Midbrain (tissue), 1 donor: ENCODE measurements at regions not wholly inside any gene's neighbourhood (a gene's known extent, or its start where the extent isn't known, plus 50 kb on each side); places are given as distances from the start of the nearest gene placed in this dataset.

Experiments
- DNase-seq: peaks from one replicate; lab custom pipeline; 2025; lab: John Stamatoyannopoulos, UW

DNA sequence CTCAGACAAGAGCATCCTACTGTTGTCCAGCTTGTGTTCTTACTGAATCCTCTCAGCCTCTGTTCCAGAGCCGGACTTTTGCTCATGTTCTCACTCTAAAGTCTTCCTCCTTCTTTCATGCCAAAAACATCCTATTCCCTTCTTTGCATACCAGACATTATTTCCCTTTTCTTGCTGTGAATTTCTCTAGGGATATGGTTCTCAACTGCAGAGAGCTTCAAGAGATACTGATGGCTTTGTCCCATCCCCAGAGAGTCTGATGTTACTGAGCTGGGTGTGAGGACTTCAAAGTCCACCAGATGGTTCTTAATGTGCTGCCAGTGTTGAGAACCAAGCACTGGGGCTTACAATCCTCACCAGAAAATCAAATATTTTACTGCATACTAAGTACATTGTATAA, 98.6 kb upstream of the FER start:
- DNase-seq: no peak

DNA sequence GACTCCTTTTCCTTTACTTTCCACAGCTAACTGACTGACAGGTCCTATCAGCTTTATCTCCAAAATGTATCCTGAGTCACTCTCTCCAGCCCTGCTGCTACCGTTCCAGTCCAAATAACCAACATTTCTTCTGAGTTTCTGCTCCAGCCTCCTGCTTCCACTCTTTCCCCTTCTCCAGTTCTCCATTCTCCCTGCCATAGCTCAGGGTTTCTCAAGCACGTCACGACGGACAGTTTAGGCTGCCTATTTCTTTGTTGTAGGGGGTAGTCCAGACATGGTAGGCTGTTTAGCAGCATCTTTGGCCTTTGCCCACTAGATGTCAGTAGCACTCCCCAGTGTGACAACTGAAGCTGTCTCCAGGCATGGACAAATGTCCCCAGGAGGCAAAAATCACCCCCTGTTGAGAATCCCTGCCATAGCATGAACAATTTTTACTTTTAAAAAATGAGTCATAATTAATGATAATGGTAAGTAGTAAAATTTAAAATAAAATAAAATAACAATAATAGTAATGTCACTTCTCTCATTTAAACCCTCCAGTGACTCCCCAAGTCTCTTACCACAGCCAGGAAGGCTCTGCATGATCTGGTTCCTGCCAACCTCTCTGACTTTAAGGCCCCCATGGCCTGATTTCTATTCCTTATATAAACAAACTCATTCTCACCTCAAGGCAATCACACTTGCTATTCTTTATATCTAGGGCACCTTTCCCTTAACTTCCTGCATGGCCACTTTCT, 105.4 kb upstream of the FER start:
- peak; percentile 65 for DNase-seq

DNA sequence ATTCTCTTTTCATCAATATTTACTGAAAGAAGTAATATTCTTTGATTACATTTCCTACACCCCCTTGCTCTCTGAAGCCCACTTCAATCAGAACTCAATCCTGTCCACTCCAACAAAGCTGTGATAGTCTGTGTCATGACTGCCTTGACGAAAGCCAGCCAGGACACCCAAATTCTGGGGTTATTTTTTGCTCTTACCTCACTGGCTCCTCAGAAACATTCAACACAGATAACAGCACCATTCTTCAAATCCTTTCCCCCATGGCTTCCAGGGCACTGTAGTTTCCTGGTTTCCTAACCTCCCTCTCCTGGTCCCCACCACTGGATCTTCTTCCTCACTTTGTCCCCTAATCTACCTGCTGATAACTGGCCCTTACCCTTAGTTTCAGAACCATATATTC, 106.1 kb upstream of the FER start:
- DNase-seq: no peak

DNA sequence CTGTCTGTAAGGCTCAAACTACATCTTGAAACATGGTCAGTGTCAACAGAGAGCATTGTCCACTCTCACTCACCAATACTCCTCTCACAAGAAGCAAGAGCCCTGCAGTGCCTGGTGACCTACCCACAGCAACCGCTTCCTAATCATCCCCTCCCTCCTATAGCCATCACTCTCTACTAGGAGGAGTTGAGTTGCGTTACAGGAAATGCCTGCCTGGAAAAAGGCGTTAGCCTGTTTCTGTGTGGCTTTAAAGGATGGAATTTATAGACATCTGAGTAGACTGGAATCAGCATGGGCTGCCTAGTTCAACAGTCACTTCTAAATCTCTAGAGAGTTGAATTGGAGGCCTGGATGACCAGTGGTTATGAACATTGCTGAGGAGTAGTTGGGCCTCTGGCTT, 108.3 kb upstream of the FER start:
- no peak for DNase-seq

DNA sequence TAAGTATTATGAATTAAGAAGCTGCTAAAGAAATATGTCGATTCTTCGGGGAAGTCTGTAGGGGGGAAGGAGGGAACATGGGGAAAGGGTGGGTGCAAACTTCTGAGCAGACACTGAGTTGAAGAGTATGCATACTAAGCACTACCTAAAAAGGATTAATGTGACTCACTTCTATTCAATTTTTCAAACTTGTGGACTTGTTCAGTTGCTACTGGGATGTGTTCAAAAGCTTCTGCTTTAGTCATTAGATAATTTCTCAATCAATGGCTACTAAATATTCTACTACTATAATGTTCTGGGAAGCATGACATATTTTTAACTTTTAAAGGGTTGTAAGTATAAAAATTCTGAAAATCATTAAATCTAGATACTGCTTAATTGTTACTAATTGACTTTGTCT, 109.7 kb upstream of the FER start:
- no peak for DNase-seq

DNA sequence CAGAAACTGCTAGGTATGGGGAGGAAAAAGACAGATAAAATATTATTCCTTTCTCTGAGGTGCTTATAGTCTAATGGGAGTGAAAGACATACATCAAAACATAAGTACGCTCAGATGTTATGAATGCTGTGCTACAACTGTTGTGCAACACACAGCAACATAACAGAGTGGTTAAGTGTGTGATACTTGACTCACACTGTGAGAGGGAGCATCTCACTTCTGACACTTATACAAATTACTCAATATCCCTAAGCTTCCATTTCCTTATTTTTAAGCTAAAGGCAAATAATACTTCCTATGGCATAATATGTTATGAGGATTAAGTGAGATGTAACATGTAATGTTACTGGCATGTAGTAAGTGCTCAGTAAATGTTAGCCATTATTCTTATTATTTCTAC, 110.6 kb upstream of the FER start:
- DNase-seq: no peak

- no peak for DNase-seq
These were observed 111.4 kb upstream of the FER start for GRCh38 chr5:108636135-108636853.

- no peak for DNase-seq
These were observed 112.9 kb upstream of the FER start for GRCh38 chr5:108634617-108635288.

DNA sequence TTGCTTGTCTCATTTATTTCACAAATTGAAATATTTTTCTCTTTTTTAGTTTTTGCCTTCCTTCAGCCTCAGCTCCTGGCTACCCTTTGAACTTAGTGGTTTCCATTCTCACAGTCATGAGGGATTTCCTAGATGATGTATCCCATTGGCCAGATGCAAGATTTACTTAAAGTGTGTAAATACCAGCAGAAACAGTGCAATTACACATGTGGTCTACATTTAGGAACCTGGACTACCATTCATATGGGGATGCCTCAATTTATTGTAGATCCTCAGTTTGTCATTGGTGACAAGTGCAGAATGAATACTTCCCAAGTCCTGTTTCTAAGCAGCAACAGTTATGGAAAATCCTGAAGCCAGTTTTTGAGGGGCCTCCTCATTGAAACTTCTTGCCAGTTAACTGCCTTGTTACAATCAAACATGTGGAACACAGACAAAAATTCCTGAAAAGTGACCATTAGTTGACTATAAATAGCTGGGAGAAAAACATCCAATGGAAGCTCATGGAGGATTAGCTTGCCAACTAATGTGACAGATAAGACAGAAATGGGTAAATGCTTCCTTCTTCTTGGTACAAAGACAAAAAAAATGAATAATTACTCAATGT, 113.6 kb upstream of the FER start:
- no peak for DNase-seq

DNA sequence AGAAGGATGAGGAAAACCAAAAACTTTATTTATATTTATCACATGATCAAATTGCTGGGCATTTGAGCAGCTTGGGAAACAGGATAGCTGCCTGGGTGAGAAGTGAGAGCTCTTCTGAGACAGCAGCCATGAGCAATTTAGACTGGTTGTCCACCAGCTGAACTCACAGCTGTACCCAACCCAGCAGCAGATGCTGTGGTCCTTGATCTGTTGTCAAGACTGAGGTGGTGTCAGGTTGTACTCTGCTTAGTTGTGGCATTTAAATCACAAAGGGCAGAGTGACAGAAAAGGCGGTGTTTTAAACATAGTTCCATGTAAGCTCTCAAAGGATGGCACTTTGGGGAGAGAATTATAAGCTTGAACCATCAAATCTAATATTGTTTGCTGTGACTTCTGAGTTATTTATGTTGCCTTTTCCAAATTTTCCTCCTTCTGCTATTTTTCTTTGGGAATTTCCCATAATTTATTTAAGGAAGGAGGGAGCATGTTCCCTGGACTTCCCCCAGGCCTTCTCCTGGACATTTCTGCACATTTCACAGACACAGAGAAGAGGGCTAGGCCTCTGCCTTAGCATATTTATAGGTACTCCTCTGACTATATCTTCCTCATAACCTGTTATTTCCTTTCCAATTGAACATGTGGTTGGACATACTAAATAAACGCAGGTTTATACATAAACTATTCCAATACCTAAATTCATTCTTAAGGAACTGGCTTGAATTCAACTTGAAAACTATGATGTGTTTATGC, 117.7 kb upstream of the FER start:
- DNase-seq: no peak

- no peak for DNase-seq
These were observed 122.0 kb upstream of the FER start for GRCh38 chr5:108625654-108626053.

GRCh38 chr5:108623826-108624225, 123.9 kb upstream of the FER start:
- no peak for DNase-seq

- no peak for DNase-seq
These were observed 127.2 kb upstream of the FER start for GRCh38 chr5:108620516-108620915.

- no peak for DNase-seq
These were observed 127.9 kb upstream of the FER start for GRCh38 chr5:108619815-108620214.

- DNase-seq: no peak
These were observed 129.9 kb upstream of the FER start for GRCh38 chr5:108617467-108618435.

DNA sequence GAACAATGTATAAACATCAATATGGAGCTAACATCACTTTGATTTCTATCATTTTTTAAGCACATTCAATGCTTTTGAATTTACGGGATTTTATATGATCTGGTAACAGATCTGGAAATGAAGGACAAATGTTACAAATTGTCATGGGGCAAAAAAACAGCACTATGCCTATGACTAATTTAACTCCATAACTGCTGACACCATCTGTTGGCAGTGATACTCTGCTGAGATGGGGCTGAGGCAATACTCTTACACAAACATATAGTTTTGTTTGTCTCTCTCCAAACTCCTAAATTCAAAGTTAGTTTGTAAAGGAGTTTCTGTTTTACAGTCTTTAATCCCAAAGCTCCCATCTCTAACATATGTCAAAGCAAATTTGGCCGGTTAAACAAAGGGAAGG, 132.5 kb upstream of the FER start:
- no peak for DNase-seq

DNA sequence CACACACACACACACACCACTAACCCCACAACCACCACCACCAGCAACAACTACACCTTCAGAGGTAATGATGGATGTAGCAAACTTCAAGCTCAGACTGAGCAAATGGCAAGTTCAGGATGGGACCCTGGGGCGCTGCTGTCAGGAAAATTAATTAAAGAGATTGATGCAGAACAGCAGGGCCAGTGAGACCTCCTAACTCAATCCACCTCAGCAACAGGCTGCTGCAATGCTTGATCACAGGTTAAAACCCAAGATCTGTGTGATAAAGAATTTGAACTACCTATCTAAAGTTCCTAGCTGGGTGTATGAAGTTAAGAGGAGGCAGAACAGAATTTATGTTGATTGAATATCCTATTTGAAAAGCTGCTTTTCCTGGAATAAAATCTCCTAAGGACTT, 140.3 kb upstream of the FER start:
- no peak for DNase-seq

DNA sequence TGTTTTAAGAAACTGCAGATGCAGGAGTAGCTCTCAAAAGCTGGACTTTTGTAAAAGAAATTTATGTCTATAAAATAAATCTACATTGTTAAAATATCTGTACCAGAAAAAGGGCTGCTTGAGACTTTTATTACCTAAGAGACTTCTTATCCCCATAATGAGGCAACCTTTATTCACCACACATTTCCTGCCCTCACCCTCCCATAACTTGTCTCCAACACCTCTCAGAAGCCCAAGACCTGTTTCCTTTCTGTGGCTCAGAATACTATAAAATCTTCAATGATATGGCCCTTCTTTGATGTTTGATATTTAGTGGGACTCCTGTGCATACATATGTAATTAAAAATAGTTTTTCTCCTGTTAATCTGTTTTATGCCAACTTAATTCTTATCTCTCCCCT, 141.5 kb upstream of the FER start:
- DNase-seq: no peak

- no peak for DNase-seq
These were observed 144.9 kb upstream of the FER start for GRCh38 chr5:108602830-108603229.

GRCh38 chr5:108590799-108591198, 156.9 kb upstream of the FER start:
- DNase-seq: no peak

GRCh38 chr5:108588323-108588722, 159.4 kb upstream of the FER start:
- no peak for DNase-seq
